ENCODE measurements at regions not wholly inside any gene's neighbourhood (a gene's known extent, or its start where the extent isn't known, plus 50 kb on each side); places are given as distances from the start of the nearest gene placed in this dataset.

- TF ChIP-seq CTCF (IDR thresholded peaks at IDR 0.05) (no peak), POLR2AphosphoS5 (IDR thresholded peaks at IDR 0.05) (no peak), POLR2A (IDR thresholded peaks at IDR 0.05) (no peak), EP300 (IDR thresholded peaks at IDR 0.05) (no peak)
Measured at GRCh38 chr10:111885046-111885445, 298.5 kb downstream of the GPAM start.

Data from upper lobe of left lung (tissue), 4 donors.